CD14-positive monocyte (primary cell): ENCODE measurements at regions not wholly inside any gene's neighbourhood (a gene's known extent, or its start where the extent isn't known, plus 50 kb on each side); places are given as distances from the start of the nearest gene placed in this dataset.

Experiments
- DNase-seq, 3 donors: peaks; one replicate each; pipeline ENCODE4 v3.0.0-alpha.2; 2011 to 2022
- H2AFZ ChIP-seq: 2 replicates; pipeline ENCODE4 v1.6.0; 2012; ENCODE audit warnings: mild to moderate bottlenecking, low read depth, low read length, inconsistent platforms; ENCODE audit not compliant: insufficient read depth, poor library complexity, severe bottlenecking
- H3K27ac ChIP-seq, 2 donors: 1 replicate in 1 of 2; 2 replicates in 1 of 2; pipeline ENCODE4 v1.5.1; 2012 to 2013; ENCODE audit warnings: low read length in 2 of 2, control low read depth in 1 of 2, inconsistent platforms in 1 of 2, low read depth in 1 of 2, mild to moderate bottlenecking in 1 of 2
- H3K27me3 ChIP-seq, 2 donors: one replicate each; pipeline versions ENCODE4 v1.6.0 to v1.6.1; 2011 to 2013; ENCODE audit warnings: low read length in 2 of 2; ENCODE audit not compliant: control insufficient read depth in 2 of 2, insufficient read depth in 2 of 2
- H3K36me3 ChIP-seq, 2 donors: replicated peaks in 1 of 2; 1 replicate in 1 of 2; 2 replicates in 1 of 2; pipeline versions ENCODE4 v1.5.1 to v1.6.1; 2012 to 2013; ENCODE audit warnings: low read length in 2 of 2, control low read depth in 1 of 2, inconsistent platforms in 1 of 2, mild to moderate bottlenecking in 1 of 2; ENCODE audit not compliant: insufficient read depth in 2 of 2, control insufficient read depth in 1 of 2
- H3K4me1 ChIP-seq, 2 donors: 1 replicate in 1 of 2; 2 replicates in 1 of 2; pipeline versions ENCODE4 v1.5.1 to v1.6.1; 2012 to 2013; ENCODE audit warnings: low read length in 2 of 2, control low read depth in 1 of 2, inconsistent platforms in 1 of 2, mild to moderate bottlenecking in 1 of 2, moderate library complexity in 1 of 2; ENCODE audit not compliant: insufficient read depth in 2 of 2, control insufficient read depth in 1 of 2
- H3K4me2 ChIP-seq: replicated peaks from 2 replicates; pipeline ENCODE3; 2012; ENCODE audit warnings: low read length, moderate library complexity, mild to moderate bottlenecking; ENCODE audit not compliant: poor library complexity, severe bottlenecking; ENCODE audit errors: extremely low read depth
- H3K4me3 ChIP-seq, 3 experiments: fragments of 200-600 bp in 1 of 3; sonication (generic) in 1 of 3; replicated peaks in 1 of 3; 1 replicate in 2 of 3; 2 replicates in 1 of 3; pipeline ENCODE4 v1.5.1; 2011 to 2013; ENCODE audit warnings: low read length in 3 of 3, mild to moderate bottlenecking in 3 of 3, control low read depth in 2 of 3, low read depth in 2 of 3, inconsistent platforms in 1 of 3, moderate library complexity in 1 of 3
- H3K79me2 ChIP-seq: 2 replicates; pipeline ENCODE4 v1.6.0; 2012; ENCODE audit warnings: mild to moderate bottlenecking, control low read depth, inconsistent platforms, low read length, moderate library complexity; ENCODE audit not compliant: insufficient read depth
- H3K9ac ChIP-seq: 2 replicates; pipeline ENCODE4 v1.6.0; 2017; ENCODE audit warnings: low read length, mild to moderate bottlenecking; ENCODE audit not compliant: insufficient read depth, poor library complexity, severe bottlenecking
- H3K9me3 ChIP-seq, 2 donors: replicated peaks in 1 of 2; 1 replicate in 1 of 2; 2 replicates in 1 of 2; pipeline versions ENCODE4 v1.5.1 to v1.6.1; 2012 to 2013; ENCODE audit warnings: low read length in 2 of 2, control low read depth in 1 of 2; ENCODE audit not compliant: control insufficient read depth in 1 of 2, insufficient read depth in 1 of 2
- H4K20me1 ChIP-seq: 2 replicates; pipeline ENCODE4 v1.6.0; 2012; ENCODE audit warnings: mild to moderate bottlenecking, low read length, control low read depth, moderate library complexity; ENCODE audit not compliant: insufficient read depth
- H3K27ac Mint-ChIP-seq, 7 donors: one replicate each; pipeline ENCODE4 v1.8.0; 2020; ENCODE audit warnings: mild to moderate bottlenecking in 7 of 7, mixed read lengths in 7 of 7, moderate library complexity in 6 of 7, inconsistent platforms in 2 of 7
- H3K27me3 Mint-ChIP-seq, 3 donors: one replicate each; pipeline ENCODE4 v1.8.0; 2021 to 2022; ENCODE audit warnings: low read depth in 3 of 3, mild to moderate bottlenecking in 3 of 3, mixed read lengths in 3 of 3, moderate library complexity in 3 of 3, inconsistent platforms in 1 of 3
- H3K36me3 Mint-ChIP-seq, 2 donors: one replicate each; pipeline ENCODE4 v1.8.0; 2020; ENCODE audit warnings: mixed read lengths in 2 of 2, inconsistent platforms in 1 of 2, mild to moderate bottlenecking in 1 of 2
- H3K4me1 Mint-ChIP-seq: one replicate; pipeline ENCODE4 v1.8.0; 2020; ENCODE audit warnings: mild to moderate bottlenecking, mixed read lengths
- H3K4me3 Mint-ChIP-seq, 2 donors: one replicate each; pipeline ENCODE4 v1.8.0; 2020; ENCODE audit warnings: mild to moderate bottlenecking in 2 of 2, mixed read lengths in 2 of 2, moderate library complexity in 1 of 2
- H3K9me3 Mint-ChIP-seq, 7 donors: one replicate each; pipeline ENCODE4 v1.8.0; 2020 to 2022; ENCODE audit warnings: mixed read lengths in 7 of 7, mild to moderate bottlenecking in 6 of 7, moderate library complexity in 6 of 7, inconsistent platforms in 2 of 7
- CTCF ChIP-seq: fragments of 200-600 bp; IDR thresholded peaks from one replicate; pipeline ENCODE4 v1.8.0; 2022; ENCODE audit warnings: antibody characterized with exemption, mild to moderate bottlenecking
- WGBS: methylation state at CpG from one replicate; pipeline ENCODE4 v1.1.5; 2013; ENCODE audit warnings: missing lambda C conversion rate; ENCODE audit not compliant: insufficient coverage; 5-methylcytosine and 5-hydroxymethylcytosine counted together
- intact Hi-C, 2 donors: fragments of 100-400 bp; cut with micrococcal nuclease; formaldehyde crosslinking; loops; one replicate each; pipeline versions ENCODE4 v1.15.0 to v1.15.1; 2023

GRCh38 chr10:4188406-4188805, 403.4 kb upstream of the KLF6 start:
- Histone ChIP-seq H3K9ac (no peak overlapping the region), H3K79me2 (no peaks in the 10 kb centered on the region), H3K4me3 (no peak overlapping the region), H3K27me3 (no peaks in the 10 kb centered on the region), H3K4me2 (no peak overlapping the region), H2AFZ (no peak overlapping the region), H4K20me1 (no peaks in the 10 kb centered on the region), H3K36me3 (no peaks in the 10 kb centered on the region), H3K9me3 (peaks cover 0 to 5% of the 10 kb centered on the region in 2 donors), H3K4me1 (no peaks in the 10 kb centered on the region), H3K27ac (no peak overlapping the region)
- H3K36me3 Mint-ChIP-seq: no peaks in the 10 kb centered on the region
- peaks cover 6% of the 10 kb centered on the region for H3K4me1 Mint-ChIP-seq
- H3K27me3 Mint-ChIP-seq: peaks cover 0 to 2% (median 0%) of the 10 kb centered on the region in 3 donors
- H3K27ac Mint-ChIP-seq: peak overlapping the region in 1 of 7 donors; percentile 41
- H3K9me3 Mint-ChIP-seq: peaks cover 0 to 3% (median under 1%) of the 10 kb centered on the region in 7 donors
- WGBS: 72% methylated on average over 10 of the region's 15 CpGs
- no peak for TF ChIP-seq CTCF
- H3K4me3 Mint-ChIP-seq: no peak overlapping the region
- DNase-seq: no peak
- intact Hi-C loops: no loop called here

DNA sequence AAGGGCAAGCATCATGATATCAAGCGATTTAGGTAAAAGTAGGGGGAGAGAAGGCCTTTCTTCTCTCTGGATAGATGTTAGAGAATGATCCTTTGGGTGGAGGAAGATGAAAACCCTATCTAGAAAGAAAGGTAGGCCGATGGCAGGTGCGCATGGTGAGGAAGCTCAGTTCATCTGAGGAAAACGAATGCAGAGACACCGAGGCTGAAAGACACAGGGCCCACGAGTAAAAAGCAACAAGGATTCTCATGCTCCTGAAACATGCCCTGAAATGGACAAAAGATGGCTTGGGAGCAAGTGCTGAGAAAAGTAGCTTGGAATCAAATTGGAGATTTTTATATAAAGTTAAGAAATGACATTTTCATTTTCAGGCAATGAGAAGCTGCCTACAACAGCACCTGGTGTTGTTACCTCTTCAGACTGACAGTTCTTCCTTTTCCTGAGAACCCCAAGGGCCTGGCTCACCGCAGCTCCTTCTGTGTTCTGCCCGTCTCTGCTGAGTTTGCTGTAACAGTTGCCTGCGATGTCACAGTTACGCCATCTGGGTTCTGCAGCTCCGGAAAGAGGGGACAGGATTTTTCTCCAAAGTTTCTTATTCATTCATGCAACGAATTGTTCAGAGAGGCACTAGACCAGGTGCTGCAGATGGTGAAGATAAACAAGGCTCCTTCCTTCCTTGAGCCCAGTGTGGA, 402.0 kb upstream of the KLF6 start:
- no peak overlapping the region for H3K27ac Mint-ChIP-seq
- Histone ChIP-seq H3K4me1 (no peaks in the 10 kb centered on the region), H3K27ac (no peak overlapping the region), H3K36me3 (no peaks in the 10 kb centered on the region), H3K9me3 (peaks cover 0 to 5% of the 10 kb centered on the region in 2 donors), H3K4me3 (no peak overlapping the region), H3K79me2 (no peaks in the 10 kb centered on the region), H4K20me1 (no peaks in the 10 kb centered on the region), H3K4me2 (no peak overlapping the region), H3K27me3 (no peaks in the 10 kb centered on the region), H2AFZ (no peak overlapping the region), H3K9ac (no peak overlapping the region)
- no peak for TF ChIP-seq CTCF
- peak overlapping the region in 1 of 2 donors; percentile 35 for H3K4me3 Mint-ChIP-seq
- peaks cover 6% of the 10 kb centered on the region for H3K4me1 Mint-ChIP-seq
- H3K9me3 Mint-ChIP-seq: peaks cover 0 to 5% (median 0%) of the 10 kb centered on the region in 7 donors
- 66% methylated on average over 9 of the region's 12 CpGs for WGBS
- intact Hi-C loops: no loop called here
- DNase-seq: no peak
- H3K27me3 Mint-ChIP-seq: peaks cover 0 to 1% (median 0%) of the 10 kb centered on the region in 3 donors
- no peaks in the 10 kb centered on the region for H3K36me3 Mint-ChIP-seq
